Astrocyte of the spinal cord (primary cell): ENCODE measurements at regions not wholly inside any gene's neighbourhood (a gene's known extent, or its start where the extent isn't known, plus 50 kb on each side); places are given as distances from the start of the nearest gene placed in this dataset.

Experiments used
- DNase-seq: peaks from one replicate; pipeline ENCODE4 v3.0.0; 2011; ENCODE audit warnings: low read depth, low spot score
- H3K4me3 ChIP-seq: 2 replicates; pipeline ENCODE4 v1.5.1; 2011; ENCODE audit warnings: low read depth, mild to moderate bottlenecking, low read length, moderate library complexity
- CTCF ChIP-seq: IDR thresholded peaks from 2 replicates; pipeline ENCODE4 v1.5.1; 2012; ENCODE audit warnings: low read depth, mild to moderate bottlenecking, low read length, inconsistent platforms
- in situ Hi-C: cut with HindIII; loops from 2 replicates; pipeline ENCODE4 v1.10.0; 2017; ENCODE audit warnings: low sequenced_read_pairs

GRCh38 chr2:2550856-2551255 is 219.8 kb upstream of the MYT1L start:
- no peak for TF ChIP-seq CTCF
- H3K4me3 ChIP-seq = no peak overlapping the region
- in situ Hi-C loops = no loop called here
- no peak for DNase-seq

GRCh38 chr2:2547911-2548310 is 216.8 kb upstream of the MYT1L start:
- TF ChIP-seq CTCF = no peak
- no peak overlapping the region for H3K4me3 ChIP-seq
- DNase-seq = no peak
- in situ Hi-C loops = no loop called here

DNA sequence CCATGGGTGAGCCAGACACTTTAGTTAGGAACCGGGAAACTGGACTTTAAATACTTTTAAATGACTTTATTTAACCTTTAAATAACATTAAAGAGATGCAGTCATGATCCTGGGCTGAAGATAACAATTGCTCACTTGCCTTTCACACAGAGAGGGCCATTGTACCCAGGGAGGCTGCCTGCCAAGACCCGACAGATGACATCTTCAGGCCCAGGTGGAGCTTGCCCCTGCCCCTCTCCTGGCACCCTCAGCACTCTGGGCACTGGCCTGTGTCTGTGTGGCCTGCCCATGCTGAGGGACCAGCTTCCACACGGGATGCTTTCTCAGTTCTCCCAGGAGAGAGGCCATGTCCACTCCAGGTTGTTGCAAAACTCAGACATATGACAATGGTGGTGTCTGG is 216.4 kb upstream of the MYT1L start:
- in situ Hi-C loops = no loop called here
- DNase-seq = no peak
- no peak for TF ChIP-seq CTCF
- H3K4me3 ChIP-seq = no peak overlapping the region

GRCh38 chr2:2546046-2546445 is 215.0 kb upstream of the MYT1L start:
- in situ Hi-C loops = no loop called here
- no peak for TF ChIP-seq CTCF
- H3K4me3 ChIP-seq = no peak overlapping the region
- DNase-seq = no peak

DNA sequence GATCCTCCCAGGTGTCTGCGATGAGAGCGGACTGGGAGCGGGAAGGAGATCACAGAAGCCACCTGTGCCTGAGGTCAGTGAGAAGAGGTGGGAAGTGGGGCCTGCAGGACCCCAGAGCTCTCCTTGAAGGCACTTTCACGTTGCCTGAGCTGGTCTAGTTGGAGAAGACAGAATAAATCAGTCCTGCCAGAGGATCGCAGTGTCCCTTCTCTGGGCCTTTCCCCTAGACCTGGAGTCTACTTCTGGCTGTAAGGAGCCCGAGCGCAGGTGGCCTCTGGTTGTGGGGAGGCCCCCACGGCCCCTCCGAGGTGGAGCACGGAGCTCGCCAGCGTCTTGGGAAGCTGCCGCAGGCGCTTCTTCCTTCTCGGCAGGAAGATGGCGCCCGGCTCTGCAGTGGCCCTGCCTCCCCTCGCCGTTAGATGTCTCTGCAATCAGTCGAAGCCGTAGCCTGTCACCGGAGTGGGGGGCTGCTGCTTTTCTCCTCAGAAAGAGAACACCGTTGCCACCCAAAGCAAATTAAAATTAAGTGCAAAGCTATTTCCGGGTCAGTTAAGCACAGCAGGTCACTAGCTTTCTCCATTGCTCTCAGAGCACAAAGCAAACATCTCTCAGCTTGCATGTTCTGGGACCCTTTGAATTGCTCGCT is 212.0 kb upstream of the MYT1L start:
- no peak for TF ChIP-seq CTCF
- in situ Hi-C loops = no loop called here

DNA sequence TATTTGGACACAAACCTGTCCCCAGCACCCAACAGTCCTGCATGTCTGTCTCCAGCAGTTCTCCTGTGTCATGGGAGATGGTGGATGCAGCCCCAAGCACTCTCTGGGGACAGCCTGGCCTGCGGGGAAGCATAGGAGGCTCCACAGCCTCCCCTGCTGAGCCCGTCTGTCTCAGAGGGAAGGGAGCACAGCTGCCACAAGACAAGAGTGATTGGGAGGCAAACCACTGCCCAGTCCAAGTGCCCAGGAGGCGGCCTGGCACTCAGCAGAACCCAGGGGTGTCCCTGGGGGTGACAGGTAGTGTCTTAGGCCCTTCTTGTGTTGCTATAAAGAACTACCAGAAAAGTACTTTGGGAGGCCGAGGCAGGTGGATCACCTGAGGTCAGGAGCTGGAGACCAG is 211.2 kb upstream of the MYT1L start:
- in situ Hi-C loops = no loop called here
- DNase-seq = no peak
- no peak overlapping the region for H3K4me3 ChIP-seq
- no peak for TF ChIP-seq CTCF

More for the DNA sequence above, 212.0 kb upstream of the MYT1L start:
- DNase-seq = no peak
- no peak overlapping the region for H3K4me3 ChIP-seq
